ENCODE measurements at regions not wholly inside any gene's neighbourhood (a gene's known extent, or its start where the extent isn't known, plus 50 kb on each side); places are given as distances from the start of the nearest gene placed in this dataset.

DNA sequence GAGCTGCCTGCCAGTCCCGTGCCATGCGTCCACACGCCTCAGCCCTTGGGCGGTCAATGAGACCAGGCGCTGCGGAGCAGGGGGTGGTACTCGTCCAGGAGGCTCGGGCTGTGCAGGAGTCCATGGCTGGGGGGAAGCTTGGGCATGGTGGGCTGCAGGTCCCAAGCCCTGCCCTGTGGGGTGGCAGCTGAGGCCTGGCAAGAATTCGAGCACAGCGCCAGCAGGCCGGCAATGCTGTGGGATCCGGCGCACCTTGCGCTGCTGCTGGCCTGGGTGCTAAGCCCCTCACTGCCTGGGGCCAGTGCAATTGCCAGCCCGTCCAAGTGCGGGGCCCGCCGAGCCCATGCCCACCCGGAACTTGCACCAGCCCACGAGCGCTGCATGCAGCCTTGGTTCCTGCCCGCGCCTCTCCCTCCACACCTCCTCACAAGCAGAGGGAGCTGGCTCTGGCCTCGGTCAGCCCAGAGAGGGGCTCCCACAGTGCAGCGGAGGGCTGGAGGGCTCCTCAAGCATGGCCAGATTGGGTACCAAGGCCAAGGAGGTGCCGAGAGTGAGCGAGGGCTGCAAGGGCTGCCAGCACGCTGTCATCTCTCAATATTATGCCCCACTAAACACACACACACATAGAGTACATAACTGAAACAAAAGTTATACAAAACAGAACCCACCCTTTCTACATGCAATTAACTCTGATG lies 307.7 kb downstream of the LMO4 start:
- DNase-seq, result no peak

GRCh38 chr1:87638636-87639035 lies 310.0 kb downstream of the LMO4 start:
- no peak for DNase-seq

DNA sequence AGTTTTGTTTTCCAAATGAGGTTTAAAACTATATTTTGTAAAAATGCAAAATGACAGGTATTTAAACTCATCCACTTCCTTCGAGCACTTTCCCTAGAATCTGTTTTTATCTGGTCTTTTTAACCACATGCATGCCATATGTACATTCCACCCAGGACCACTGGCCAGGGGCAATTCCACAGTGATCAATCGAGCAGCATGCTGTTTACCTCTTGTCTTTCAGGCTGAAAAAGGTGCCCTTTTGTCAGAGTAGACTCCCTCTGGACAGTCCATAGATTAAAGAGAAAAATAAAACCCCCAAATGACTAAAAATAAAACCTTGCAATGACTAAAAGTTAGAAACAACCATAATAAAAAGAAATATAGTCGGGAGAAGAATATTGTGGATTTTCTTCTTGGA lies 313.3 kb downstream of the LMO4 start:
- DNase-seq, result no peak

DNA sequence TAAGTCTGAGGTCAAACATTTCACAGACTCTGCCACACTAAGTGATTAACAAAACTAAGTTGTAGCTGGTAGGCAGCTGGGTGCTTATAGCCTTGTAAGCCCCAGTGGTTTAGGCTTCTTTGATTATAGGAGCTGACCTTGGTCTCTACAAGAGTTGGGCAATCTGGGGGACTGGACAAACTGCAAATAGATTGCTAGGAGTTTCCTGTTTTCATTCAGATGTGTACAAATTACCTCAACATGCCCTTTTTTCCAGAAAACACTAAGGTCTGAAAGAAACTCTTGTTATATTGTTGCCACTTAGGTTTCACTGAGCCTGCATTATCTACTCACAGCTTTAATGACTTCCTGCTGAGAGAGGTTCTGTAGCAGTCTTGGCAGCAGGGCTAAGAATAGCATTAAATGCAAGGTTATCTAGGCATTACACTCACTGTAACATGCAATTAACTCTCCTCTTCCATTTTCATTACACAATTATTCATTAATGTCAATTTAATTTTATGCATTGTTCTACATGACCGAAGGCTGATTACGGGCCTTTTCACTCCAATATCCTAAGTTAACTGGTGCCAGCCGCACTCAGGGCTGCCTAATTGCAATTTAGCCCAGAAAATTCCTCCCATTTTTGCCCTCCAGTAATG lies 314.0 kb downstream of the LMO4 start:
- peak; percentile 25 for DNase-seq

GRCh38 chr1:87644033-87644578 lies 315.4 kb downstream of the LMO4 start:
- peak; percentile 50 for DNase-seq

DNA sequence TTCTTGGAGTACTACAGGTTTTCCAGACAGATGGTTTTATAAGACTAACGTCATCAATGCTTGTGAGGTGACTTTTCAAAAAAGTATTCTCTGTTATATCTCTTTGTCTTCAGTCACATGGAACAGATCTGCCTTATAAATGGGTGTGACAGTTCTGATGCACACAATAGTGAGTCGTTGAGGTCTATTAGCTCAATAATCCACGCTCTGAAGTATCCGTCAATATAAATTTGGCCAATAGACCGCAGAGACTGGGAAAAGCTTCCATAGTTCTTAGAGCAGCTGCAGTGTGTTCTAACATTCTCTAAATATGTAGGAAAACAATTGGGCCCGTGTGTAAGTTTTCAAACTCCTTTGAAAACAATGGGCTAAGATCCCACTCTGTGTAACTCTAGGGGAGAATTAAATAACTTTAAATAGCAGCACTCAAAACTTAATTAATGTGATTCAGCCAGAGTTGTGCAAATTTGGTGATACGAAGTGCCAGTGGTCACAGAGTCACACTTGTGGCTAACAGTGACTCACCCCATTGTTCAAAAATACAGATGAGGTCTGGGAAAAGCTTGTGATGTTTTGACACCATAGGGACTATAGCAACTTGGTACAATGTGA lies 316.0 kb downstream of the LMO4 start:
- peak; percentile 75 for DNase-seq

DNA sequence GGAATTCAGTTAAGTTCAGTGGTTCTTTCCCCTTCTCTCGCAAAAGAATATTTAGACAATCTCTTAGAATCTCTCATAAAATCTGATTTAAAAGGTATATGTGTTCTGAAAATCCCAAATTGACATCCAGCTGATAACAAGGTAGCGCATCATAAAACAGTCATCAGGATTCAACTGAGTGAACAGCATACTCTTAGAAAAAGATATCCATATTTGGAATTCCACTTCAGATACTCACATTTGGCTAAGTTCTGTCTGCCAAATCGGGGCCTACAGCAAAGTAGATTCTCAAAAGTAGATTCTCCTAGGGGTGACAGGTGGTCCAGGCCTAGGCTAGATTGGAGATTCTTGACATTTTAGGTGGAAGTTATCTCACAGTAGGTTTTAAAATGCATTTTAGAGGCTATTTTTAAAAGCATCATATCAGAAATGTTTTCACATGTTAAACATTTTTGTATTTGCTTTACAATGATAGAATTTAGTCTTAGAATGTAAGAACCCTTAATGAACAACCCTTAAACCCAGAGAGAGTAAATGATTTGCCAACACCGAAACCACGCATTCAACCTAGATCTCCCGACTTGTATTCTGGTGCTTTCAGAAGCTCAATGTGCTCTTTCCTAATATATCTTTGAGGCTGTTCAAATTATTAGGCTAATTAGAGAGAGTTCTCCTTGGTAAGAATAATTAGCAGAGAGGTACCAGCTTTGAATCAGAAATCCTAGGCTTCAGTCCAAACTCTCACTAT lies 318.9 kb downstream of the LMO4 start:
- DNase-seq, result peak; percentile 7

GRCh38 chr1:87648323-87649119 lies 319.8 kb downstream of the LMO4 start:
- no peak for DNase-seq

GRCh38 chr1:87650306-87650705 lies 321.6 kb downstream of the LMO4 start:
- no peak for DNase-seq

GRCh38 chr1:87652176-87652575 lies 323.5 kb downstream of the LMO4 start:
- no peak for DNase-seq

DNA sequence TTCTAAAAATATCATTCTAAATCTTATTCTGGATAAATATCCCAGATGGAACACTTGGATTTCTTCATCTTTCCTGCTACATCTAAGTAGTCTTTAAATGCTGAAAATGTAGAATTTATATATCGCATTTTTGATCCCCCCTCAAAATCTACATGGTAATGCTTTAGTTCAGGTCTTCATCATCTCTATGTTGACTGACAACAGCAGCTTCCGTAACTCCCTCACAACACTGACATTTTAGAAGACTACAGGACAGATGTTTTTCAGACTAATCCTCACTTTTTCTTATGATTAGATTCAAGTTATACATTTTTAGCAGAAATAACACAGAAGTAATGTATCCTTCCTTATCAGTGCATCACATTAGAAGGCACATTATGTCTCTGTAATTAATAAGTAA lies 336.5 kb downstream of the LMO4 start:
- no peak for DNase-seq

- no peak for DNase-seq
Measured at GRCh38 chr1:87666681-87667080, 338.0 kb downstream of the LMO4 start.

DNA sequence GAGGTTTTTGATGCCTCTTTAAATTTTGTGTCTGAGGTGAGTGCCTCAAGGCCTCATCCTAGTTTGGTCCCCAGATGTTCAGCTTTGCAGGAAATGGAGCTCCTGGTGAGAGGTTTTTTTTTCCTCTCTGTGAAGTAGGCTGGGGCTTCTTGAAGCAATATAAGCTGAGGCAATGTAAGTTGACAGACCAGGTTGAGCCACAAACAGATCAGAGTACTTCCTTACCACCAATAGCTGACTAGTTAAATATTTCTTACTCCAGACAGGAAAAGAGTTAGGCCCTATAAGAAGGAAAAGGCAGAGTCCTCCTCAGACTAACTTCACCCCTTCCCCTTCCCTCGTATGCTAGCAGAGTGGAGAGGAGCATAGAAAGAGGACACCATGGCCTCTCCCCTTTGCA lies 341.0 kb downstream of the LMO4 start:
- DNase-seq, result no peak

DNA sequence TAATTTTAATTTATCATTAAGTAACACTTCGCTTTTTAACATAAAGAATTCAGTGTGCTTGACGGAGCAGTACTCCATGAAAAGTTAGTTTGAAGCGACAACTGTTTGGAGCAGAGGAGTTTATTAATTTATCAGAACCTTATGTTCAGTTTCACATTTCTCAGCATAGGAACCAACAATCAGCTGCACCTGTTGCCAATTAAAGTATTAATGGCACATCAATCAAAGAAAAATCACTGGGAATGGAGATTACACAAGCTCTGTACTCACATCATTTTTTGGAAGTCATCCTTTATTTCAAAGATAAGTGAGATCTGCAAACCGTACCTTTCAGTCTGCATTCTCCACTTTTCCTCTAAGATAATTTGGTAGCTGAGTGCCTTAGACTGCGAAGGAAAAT lies 344.6 kb downstream of the LMO4 start:
- no peak for DNase-seq

DNA sequence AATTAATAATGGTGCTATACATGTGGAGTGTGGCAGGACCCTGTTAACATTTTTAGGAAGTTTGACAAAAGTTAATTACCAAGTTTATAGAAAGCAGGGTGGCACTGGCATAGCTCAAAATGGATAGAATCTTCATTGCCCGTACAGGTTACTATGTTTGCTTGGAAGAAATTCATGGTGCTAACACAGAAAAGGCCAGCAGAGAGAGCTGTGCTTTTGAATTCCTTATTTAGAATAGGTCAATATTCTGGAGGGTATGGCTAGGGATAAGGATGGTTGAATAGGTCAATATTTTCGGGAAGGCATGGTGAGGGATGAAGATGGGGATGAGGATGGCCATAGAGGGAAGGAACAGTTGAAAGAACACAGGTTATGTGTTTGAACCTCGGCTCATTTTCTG lies 345.1 kb downstream of the LMO4 start:
- DNase-seq, result no peak

GRCh38 chr1:87674791-87675190 lies 346.1 kb downstream of the LMO4 start:
- no peak for DNase-seq

- no peak for DNase-seq
Measured at GRCh38 chr1:87678266-87678665, 349.6 kb downstream of the LMO4 start.

DNA sequence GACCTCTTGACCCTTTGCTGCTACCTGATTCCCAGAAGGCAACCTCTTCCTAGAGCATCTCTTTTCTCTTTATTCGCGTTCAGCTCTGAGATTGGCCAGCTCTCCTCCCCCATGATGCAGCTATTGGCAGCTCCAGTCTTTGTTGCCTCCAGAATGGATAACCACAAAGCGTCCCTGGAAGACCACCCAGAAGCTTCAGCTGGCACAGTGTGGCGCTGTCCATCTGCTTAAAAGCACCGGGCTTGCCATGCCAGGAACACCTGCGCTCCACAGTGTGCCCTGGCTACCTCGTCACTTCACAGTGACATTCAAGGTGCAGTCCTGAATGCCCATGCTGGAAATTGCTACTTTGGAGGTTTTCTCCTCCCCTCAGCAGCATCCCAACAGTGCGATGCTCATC lies 353.9 kb downstream of the LMO4 start:
- DNase-seq, result no peak

DNA sequence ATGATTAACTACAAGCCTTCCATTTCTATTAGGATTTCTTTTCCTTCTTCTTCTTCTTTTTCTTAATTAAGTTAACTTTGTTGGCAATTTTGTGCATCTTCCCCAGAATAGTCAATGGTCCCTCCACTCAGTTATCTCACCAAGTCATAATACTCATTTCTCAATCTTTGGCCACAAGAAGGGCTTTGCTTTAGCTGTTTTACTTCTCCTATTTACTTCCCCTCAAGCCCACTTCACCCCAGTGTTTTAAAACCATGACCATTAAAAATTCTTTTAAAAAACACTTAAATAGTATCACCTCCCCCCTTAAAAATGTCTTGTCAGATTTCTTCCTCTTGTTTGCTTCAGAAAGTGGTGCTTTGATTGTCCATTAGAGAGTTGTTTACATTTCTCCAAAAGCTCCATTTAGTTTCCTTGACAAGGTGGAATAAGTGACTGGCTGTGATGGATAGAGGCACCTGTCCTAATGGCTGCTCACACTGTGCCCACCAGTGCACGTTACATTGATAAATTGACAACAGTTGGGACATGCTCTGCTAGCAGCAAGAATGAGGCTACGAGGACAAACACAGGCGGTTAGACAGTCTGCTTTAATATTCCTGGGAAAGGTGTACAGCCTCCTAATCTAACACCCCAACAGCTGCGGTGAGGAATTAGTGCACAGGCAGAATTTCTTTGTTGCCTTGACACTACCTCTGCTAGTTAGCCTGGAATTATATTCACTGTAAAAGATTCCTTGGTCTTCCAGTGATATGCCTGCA lies 354.7 kb downstream of the LMO4 start:
- DNase-seq, result no peak

DNA sequence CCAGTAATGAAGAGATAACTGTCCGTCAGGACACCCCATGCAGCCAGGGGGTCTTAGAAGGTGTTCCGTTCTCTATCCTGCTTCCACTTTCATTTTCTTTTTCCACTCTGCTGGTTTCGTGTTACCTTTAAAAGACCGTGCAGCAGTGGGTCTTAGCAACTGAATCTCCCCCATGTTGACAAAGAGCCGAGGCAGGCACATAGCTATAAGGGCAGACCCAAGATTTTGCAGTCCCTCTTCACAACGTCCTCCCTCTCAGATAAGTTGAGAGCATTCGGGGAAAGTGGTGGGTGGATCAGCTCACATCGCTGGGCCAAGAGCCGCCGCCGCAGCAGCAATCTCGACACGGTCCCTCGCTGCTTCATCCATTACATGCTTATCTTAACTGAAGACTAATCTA lies 355.5 kb downstream of the LMO4 start:
- DNase-seq, result peak; percentile 44

GRCh38 chr1:87684713-87685205 lies 356.1 kb downstream of the LMO4 start:
- peak; percentile 64 for DNase-seq

All from fibroblast of upper back skin (primary cell).